GM03348 (cell line): ENCODE measurements at regions not wholly inside any gene's neighbourhood (a gene's known extent, or its start where the extent isn't known, plus 50 kb on each side); places are given as distances from the start of the nearest gene placed in this dataset.
"Not testable (repeated sequence)": the region's sequence is repeated elsewhere in the genome, so short reads cannot be mapped to it uniquely, and the experiment has no call there.

Experiments
- DNase-seq: peaks from one replicate; pipeline ENCODE4 v3.0.0; 2012; ENCODE audit warnings: low spot score

DNA sequence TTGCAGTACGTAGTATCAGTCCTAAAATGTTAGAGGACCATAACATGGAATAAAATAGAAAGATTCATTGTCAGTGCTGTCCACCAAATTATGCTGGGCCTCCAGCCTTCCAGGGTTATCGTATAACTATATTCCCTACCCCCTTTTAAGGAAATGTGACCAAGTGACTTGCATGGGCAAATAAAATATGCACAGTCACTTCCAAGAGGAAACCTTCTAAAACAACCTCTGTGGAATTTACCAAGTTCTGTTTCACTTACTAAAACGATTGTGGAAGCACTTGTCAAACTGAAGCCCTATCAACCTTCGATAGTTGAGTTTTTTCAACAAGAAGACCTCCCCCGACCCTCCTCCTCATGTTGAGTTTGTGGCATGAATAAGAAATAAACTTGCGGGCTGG is 345.4 kb upstream of the C16orf82 start:
- DNase-seq: no peak

DNA sequence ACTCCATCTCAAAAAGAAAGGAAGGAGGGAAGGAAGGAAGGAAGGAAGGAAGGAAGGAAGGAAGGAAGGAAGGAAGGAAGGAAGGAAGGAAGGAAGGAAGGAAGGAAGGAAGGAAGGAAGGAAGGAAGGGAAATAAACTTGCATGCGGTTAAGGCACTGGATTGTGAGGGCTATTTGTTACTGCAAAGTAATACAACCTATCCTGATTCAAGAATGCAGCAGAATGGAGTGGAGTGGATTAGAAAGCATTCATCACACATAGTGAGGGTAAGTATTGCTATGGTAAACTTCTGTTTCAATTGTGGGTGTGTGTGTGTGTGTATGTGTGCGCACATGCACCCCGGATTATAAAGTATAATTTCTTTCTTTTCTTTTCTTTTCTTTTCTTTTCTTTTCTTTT is 344.8 kb upstream of the C16orf82 start:
- DNase-seq: not testable (repeated sequence)

DNA sequence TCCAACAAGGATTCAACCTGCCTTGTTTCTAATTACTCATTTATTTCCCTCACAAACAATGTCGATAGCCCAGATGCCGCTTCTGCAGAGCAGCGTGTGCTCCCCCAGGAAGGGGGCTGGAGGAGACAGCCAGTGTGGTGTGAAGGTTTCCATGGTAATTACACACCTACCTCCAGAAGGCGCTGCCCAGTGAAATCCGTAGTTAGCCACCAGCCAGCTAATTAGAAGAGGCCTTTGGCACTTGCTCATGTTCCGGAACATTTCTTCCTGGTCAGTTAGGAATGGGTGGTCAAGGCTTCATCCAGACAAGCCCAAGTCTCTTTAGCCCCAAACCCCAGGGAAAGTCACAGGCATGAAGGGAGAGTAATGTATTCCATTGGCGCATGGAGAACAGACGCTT is 342.5 kb upstream of the C16orf82 start:
- no peak for DNase-seq

DNA sequence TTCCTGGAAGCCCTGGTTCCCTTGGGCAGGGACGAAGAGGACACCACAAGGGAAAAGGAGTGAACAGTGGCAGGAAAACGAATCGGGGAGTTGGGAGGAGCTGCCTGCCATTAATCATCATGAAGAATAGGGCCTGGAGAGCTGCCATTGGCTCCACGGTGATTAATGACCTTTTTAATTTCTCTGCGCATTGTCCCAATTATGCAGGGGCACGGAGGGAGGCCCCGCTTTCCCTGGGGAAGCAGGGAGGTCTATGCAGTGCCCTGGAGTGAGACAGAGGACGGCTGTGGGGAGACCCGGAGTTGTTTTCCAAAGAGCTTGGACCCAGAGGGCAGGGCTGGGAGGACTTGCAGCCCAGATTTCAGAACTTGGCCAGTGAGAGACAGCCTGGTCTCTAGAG is 338.9 kb upstream of the C16orf82 start:
- no peak for DNase-seq

DNA sequence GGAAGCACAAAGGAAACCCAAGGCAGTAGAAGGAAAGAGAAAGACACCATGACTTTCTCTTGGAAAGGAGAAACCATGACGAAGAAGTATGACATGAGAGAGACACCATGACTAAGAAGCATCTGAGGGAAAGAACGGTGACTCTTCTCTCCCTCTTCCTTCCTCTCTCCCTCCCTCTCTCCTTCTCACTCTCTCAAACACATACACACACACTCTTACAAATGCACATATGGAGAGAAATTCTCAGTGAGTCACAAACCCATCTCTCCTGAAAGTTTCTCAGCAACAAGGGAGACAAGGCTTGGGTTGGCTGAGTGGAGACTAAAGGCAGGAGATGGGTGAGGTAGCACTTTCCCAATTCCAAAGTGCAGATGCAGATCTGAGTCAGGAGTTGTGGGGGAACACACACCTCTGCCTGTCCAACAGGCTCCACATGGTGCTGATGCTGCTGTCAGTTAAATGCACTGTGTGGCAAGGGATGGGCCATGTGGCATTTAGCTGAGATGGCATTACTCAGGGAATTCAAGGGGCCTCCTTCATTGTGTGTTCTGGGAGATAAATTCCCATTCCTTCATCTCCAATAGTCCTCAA is 336.7 kb upstream of the C16orf82 start:
- DNase-seq: no peak

DNA sequence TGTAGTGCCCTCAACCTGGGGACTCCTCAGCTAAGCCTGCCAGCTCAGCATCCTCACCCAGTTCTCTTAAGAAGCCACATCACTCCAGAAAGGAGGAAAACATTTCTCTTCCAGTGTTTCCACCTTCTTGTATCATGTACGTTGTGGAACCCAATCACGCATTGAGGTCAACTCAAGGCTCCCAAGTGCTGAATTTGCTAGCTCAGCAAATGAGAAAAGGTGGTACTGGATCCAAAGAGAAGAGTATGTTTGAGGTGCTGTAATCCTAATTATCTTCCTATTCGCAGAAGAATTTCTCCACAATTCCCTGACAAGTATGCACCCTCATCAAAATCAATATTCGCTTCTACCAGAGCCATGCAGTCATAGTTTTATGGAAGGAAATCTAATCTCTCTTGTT is 335.0 kb upstream of the C16orf82 start:
- no peak for DNase-seq

DNA sequence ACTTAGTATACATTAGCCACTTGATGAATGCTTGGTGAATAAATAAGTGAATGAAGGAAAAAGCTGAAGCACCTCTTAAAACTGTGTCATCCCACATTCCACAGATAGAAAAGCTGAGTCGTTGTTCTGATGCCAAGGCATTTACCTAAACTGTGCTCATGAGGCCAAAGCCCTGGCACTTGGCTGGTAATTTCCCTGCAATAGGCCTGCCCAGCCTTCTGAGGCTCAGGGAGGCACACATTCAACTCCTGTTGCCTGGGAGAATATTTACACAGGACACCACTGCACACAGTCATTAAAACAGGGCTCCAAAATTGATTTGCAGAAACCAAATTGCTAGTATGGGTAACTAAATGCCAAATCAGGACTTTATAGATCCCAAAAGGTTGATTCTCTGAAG is 333.0 kb upstream of the C16orf82 start:
- no peak for DNase-seq

DNA sequence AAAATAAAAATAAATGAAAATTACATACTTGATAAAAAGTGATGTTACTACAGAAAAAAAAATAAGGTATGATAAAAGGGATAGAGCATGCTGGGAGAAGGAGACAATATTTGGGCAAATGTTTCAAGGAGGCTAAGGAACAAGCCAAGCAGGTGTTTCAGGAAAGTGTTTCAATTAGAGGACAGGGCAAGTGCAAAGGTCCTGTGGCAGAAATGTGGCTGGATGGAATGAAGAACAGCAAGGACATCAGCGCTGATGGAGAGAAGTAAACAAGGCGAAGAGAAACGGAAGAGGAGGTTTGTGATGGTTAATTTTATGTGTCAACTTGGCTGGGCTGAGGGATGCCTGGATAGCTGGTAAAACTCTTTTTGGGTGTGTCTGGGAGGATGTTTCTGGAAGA is 331.2 kb upstream of the C16orf82 start:
- DNase-seq: no peak

DNA sequence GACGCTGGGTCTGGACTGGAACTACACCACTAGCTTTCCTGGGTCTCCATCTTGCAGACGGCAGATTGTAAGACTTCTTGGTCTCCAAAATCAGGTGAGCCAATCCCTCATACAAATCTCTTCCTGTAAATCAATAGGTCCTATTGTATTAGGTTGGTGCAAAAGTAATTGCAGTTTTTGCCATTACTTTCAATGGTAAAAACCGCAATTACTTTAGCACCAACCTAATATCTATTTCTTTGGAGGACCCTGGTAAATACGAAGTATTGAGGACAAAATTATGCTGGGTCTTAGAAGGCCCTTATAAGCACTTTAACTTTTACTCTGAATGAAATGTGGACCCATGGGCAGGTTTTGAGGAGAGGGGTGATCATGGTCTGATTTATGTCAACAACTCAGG is 330.6 kb upstream of the C16orf82 start:
- no peak for DNase-seq

DNA sequence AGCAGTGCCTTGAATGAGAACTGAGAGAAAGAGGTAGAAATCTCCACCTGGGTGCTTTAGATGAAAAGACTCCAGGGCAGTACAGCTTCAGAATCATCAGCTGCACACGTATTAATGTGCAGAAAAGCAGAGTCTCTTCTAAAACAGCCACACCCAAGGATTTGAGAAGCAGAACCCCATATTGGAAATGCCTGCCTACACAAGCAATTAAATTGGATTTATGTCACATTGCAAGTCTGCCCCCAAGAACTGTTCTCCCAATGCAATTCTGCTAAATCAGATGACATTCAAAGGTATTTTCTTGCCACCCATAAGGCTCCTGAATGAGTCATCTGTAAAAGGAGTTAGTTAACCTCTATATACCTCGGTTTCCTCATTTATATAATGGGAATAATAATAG is 326.0 kb upstream of the C16orf82 start:
- DNase-seq: no peak

DNA sequence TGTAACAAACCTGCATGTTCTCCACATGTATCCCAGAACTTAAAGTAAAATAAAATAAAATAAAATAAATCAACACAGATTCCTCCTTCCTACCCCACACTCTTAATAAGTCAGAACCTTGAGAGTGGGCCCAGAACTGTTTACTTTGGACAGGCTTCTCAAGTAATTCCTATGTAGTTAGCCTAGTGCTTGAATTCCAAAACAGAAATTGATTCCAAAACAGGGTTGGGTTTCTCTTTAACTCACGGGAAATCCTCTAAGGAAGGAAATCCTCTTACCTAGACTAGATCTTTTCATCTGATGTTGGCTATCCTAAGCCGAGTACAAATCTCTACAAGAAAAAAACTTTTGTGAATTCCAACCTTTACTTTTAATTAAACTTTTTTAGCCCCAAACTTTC is 324.7 kb upstream of the C16orf82 start:
- DNase-seq: no peak

DNA sequence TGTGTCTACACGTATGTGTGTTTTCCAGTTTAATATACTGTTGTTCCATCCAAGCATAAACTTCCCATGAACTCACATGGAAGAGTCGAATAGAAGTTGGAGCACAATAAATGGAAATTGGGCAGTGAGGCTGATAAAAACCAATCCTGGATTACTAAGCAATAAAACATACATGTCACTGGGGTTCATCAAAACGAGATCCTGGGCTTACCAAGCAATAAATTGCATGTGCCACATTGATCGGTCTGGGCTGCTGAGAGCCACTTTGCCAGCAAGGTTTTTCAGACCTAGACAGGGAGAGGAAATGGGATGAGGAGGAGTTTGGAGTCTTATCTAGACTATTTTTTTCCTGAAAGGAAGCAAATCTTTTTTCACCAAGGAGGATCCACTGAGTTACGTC is 322.3 kb upstream of the C16orf82 start:
- DNase-seq: no peak

DNA sequence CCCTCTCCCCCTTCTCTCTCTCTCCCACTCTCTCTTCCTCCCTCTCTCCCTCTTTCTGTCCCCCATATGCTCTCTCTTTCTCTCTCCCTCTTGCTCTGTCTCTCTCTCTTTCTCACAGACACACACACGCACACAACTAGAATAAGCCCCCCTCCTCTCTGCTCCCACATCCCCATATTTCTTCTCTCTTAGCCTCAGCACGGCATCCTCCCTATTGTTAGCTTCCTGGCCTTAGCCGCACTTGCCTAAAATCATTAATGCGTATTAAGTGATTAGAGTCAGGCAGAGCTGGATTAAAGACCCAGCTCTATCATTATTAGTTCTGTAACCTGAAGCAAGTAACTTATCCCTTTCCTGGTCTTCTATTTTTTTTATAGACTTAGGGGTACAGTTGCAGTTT is 319.0 kb upstream of the C16orf82 start:
- no peak for DNase-seq

DNA sequence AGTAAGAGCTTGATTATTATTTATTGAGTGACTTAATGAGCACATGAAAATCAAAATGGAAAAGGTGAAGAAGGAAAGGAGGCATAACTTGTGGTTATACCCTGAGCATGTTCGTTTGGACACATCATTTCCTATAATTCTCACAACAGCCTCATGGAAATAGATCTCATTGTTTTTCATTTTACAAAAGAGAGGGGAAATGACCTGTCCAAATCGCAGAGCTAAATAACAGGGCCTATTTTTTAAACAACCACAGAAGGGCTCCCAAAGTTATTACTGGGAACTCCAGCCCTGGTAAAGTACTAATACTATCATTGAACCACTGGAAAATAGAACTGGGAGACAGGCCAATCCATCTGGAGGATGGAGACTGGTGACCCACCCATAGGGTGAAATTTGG is 317.7 kb upstream of the C16orf82 start:
- no peak for DNase-seq

DNA sequence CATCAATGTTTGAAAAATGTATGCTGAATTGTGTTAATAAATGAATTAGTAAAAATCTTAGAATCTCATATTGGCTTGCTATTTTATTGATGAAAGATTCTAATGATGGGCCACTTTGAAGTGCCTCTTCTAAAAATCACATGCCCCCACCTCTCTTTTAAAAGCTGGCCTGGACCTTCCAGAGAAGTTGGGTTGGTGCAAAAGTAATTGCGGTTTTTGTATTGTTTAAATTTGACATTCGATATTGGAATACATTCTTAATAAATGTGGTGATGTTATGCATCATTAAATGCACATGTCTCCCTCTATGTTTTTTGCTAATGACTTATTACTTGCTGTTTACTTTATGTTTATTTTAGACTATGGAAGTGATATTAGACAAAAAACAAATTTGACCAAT is 314.6 kb upstream of the C16orf82 start:
- DNase-seq: no peak

DNA sequence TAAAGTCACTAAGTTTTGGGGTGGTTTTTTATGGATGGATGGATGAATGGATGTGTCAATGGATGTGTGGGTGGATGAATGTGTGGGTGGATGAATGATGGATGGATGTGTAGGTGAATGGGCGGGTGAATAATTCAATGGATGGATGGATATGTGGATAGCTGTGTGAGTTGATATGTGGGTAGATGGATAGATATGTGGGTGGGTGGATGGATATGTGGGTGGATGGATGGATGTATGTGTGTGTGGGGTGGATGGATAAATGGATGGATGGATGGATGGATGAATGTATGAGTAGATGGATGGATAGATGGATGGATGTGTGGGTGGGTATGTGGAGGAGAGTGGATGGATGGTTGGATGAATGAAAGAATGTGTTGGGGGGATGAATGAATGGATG is 310.1 kb upstream of the C16orf82 start:
- no peak for DNase-seq

DNA sequence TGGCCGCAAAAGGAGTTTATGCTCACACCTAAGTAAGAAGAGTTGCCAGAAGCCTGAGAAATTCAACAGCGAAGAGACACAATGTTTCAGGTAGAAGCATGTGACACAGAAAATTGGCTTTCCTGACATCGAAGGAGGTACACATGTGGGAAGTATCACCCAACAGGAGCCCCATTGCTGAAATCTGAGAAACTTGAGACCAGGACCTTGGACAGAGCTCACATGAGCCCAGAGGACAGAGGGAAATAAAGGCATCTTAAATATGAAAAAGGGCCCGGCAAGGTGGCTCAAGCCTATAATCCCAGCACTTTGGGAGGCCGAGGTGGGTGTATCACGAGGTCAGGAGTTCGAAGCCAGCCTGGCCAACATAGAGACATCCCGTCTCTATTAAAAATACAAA is 304.1 kb upstream of the C16orf82 start:
- no peak for DNase-seq

DNA sequence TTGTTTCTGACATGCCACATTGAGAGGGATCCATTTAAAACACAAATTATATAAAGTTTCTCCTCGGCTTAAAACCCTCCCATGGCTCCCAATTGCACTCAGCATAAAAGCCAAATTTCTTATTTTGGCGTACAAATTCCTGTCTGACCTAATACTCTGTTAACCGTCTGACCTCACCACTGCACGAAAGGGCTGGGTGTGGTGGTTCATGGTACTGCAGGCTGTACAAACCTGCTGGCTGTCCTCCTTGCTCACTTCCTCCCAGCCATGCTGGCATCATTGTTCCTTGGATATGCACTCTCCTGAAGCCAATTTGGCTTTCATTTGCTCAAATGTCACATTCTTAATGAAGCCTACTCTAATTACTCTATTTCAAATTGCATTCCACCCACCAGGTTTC is 301.6 kb upstream of the C16orf82 start:
- DNase-seq: no peak

DNA sequence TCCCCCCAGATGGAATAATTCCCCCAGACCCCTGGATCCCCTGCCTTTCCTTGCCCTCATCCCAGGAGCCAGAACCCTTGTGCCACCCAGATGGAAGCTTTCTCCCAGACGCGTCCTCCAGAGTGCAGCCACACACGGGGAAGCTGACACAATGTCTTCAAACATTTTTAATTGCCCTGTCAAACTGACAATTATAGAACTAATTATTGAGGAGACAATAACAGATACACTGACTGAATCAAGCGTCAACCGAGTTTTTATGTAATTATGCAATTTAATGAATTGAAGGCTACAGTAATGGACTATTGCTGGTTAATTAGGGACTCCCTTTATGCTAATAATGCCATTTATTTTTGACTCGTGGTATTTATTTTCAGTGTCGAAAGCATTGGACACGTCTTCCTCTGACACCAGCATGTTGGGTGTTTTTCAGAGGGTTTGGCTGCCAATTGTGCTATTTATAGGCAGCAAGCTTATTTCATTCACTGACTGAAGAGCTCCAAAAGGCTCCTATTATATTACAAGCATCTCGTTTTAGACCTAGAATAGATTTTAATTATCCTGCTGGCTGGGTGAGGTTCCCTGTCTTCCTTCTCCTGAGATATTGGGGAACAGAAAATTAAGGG is 298.2 kb upstream of the C16orf82 start:
- no peak for DNase-seq

DNA sequence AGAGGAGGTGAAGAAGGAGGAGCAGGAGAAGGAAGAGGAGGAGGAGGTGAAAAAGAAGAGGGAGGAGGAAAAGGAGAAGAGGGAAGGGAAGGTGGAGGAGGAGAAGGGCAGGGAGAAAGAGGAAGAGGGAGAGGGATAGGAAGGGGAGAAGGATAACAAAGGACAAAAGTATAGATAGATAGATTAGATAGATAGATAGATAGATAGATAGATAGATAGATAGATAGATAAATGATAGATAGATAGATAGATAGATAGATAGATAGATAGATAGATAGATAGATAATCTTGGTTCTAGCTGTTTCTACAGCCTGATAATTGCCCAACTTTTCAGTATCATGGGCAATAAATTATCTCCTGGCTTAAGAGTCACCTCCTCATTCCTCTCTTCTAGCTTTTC is 296.2 kb upstream of the C16orf82 start:
- no peak for DNase-seq

DNA sequence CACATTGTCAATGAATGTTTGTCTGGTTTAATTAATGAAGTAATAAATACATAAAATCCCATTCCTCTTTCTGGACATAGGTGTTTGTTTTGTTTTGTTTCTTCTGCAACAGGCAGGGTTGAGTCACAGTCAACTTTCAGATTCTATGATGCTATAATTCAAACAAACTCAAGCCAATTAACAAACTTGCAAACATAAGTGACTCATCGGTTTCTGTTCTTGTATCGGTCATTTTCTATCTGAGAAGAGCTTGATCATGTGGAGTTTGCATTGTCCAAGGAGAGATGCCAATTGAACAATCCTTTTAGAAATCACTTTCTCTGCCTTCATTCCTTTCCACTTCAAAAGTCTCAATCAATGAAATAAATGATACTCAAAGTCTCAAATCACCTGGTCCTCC is 294.2 kb upstream of the C16orf82 start:
- no peak for DNase-seq

DNA sequence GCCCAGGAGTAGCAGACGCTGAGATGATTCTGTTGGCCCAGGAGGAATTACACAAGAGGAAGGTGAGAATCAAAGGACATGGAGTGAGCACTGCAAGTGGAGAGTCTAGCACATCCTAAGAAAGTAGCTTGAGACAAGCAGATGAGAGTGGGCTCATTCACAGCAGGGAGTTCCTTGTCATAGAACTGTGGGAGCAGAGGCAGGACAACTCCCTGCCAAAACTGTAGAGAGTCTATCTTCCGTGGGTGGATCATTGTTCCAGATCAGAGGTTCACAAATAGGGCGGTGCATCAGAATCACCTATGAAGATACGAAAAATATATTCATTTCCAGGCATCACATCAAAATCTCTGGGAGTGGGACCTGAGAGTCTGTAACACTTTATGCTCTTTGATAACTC is 288.9 kb upstream of the C16orf82 start:
- no peak for DNase-seq

DNA sequence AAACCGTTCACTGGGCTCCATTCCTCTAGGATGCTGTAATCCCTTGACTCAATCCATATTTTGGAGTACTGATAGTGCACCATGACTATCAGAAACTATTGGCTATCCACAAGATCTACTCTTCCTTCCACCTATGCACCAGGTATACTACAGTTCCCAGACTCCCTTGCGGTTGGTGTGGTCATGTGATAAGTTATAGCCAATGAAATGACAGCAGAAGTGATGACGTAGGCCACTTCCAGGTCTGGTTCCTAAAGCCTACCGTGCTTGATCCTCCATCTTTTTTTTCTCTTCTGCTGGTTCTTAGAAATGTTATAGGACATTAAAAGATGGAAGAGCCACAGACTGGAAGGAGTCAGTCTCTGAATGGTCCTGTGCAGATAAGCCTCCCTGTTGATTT is 278.8 kb upstream of the C16orf82 start:
- DNase-seq: no peak

DNA sequence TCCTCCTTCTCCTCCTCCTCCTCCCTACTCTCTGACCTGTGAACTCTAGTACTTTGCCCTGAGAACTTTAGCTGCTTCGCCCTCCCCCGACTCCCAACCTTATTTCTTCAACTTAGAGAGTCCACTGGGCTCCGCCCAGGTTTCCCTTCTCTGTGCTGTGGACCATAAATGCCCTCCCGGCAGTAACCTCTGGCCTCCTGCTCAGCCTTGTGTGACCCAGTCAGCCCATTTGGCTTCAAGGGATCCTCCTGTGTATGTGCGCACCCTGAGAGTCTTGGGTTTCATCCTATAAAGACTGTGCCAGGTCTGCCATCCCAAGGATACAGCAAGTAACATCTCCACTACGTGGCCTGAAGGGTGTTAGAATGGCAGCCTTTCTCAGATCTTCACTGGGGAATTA is 275.6 kb upstream of the C16orf82 start:
- DNase-seq: no peak

DNA sequence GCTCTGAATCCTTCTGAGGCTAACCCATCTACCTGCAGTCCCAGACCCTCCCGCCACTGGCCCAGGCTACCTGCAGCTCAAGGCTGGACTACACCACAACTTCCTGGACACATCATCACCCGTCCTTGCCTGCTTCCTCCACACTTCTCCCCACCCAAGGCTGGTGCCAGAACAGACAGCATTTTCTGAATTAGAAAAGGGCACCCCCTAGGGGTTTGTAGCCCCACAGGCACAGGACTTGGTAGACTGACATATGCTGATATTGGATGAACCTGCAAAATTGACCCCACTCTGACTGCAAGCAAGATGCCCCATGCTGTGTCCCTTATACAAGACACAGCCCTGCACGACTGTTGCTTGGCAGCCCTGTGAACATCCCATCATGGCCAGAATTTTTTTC is 271.5 kb upstream of the C16orf82 start:
- DNase-seq: no peak
